OCI-LY1 (cell line): ENCODE measurements at regions not wholly inside any gene's neighbourhood (a gene's known extent, or its start where the extent isn't known, plus 50 kb on each side); places are given as distances from the start of the nearest gene placed in this dataset.

Experiments used
- CTCF ChIP-seq: fragments of 200-600 bp; sonication (generic), shearing (Covaris generic); IDR thresholded peaks from 2 replicates; pipeline ENCODE4 v1.5.1; 2017; ENCODE audit warnings: mild to moderate bottlenecking, antibody characterized with exemption, low read length, moderate library complexity, mixed read lengths
- EZH2 ChIP-seq: fragments of 200-600 bp; sonication (generic), shearing (Covaris generic); IDR thresholded peaks from 2 replicates; pipeline ENCODE4 v1.8.0; 2017; ENCODE audit warnings: borderline replicate concordance, mixed run types, mild to moderate bottlenecking, antibody characterized with exemption, low read length, moderate library complexity, mixed read lengths

DNA sequence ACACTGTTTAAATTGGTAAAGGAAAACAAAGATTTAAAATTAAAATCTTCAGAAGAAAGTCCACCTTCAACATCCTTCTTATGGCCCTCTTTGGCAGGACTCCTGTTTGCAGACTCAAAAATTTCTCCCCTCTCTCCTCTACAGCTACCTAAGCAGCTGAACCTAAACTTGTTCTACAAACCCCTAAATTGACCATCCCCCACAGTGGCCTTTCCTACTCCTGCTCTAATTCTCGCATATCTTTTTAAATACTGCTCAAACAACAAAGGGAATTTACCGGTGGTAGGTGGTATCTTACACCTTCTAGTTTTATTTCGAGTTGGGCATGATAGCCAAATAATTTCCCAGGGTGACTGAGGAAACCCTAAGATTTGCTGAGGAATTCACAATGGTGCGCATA lies 53.5 kb upstream of the PDC start:
- TF ChIP-seq CTCF (no peak), EZH2 (no peak)
